ENCODE measurements at regions not wholly inside any gene's neighbourhood (a gene's known extent, or its start where the extent isn't known, plus 50 kb on each side); places are given as distances from the start of the nearest gene placed in this dataset.
A peak's percentile ranks its signal among the peaks of the same experiment; 100 is the strongest.

DNA sequence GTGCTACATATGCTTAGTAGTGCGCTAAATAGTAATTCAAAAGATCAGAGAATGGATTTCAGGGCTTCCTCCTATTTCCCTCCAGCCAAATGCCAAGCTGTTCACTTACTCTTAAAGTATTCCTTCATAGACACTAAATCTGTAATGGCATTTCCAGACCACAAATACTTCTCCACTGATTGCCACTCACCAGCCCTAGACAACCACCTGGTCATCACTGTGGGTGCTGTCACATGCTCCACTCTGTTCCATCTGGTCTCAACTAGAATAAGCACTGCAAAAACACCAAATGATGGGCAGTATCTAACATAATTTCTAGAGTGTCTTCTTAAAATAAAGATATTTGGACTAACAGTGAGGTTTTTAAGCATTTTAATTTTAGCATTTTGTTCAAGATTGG, 341.3 kb downstream of the AASDHPPT start:
- ATAC-seq: no peak
- no peak overlapping the region for H3K27ac Mint-ChIP-seq
- H3K4me1 Mint-ChIP-seq: no peaks in the 10 kb centered on the region
- peaks cover 2% of the 10 kb centered on the region for H3K9me3 Mint-ChIP-seq
- H3K36me3 Mint-ChIP-seq: no peaks in the 10 kb centered on the region
- H3K4me3 Mint-ChIP-seq: no peak overlapping the region
- no peaks in the 10 kb centered on the region for H3K27me3 Mint-ChIP-seq

DNA sequence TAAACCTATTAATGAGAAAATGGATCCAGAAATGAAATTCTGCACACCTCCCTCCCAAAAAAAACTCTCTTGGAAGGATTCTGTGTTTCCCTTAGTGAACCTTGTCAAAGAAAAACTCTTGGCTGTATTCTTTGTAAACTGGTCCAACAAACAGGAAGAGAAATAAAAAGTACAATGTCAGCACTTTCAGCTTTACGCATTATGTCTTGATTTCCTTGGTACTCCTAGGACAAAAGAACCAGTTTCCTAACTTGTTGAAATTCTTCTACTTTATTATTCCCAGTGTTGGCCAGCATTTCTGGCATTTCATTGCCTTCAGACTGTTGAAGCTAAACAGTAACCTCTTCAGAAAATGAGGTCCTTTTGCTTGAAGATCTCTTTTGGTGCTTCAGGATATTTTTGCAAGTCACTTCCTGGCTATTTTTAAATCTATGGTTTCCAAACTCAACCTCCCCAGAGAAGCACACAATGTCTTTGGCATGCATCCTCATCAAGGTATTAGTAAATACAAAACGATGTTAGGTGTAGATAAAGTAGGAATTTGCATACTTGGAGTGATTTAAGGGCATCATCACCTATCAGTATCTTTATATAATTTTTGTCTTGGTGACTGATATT, 342.7 kb downstream of the AASDHPPT start:
- no peaks in the 10 kb centered on the region for H3K36me3 Mint-ChIP-seq
- no peaks in the 10 kb centered on the region for H3K27me3 Mint-ChIP-seq
- H3K4me1 Mint-ChIP-seq: no peaks in the 10 kb centered on the region
- no peak overlapping the region for H3K27ac Mint-ChIP-seq
- peaks cover 2% of the 10 kb centered on the region for H3K9me3 Mint-ChIP-seq
- H3K4me3 Mint-ChIP-seq: no peak overlapping the region
- no peak for ATAC-seq

DNA sequence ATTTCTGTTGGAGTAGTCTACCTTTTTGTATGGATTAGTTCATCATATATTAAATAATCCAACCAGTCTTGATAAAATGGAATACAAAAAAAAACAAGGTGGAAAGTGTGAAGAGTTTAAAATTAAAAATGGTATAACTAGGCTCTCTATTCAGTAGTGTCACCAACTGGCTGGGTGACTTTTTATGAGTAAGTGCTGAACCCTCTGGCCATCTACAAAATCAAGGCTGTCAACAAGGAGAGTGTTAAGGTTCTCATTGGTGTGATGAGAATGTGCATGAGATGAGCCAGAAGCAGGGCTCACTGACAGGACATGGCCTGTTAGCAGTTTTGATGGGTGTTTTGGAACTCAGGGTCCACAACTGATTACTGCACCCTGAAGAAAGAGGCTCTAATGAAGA, 343.2 kb downstream of the AASDHPPT start:
- H3K27ac Mint-ChIP-seq: no peak overlapping the region
- H3K27me3 Mint-ChIP-seq: no peaks in the 10 kb centered on the region
- H3K4me3 Mint-ChIP-seq: no peak overlapping the region
- H3K36me3 Mint-ChIP-seq: no peaks in the 10 kb centered on the region
- no peak for ATAC-seq
- no peaks in the 10 kb centered on the region for H3K4me1 Mint-ChIP-seq
- H3K9me3 Mint-ChIP-seq: peaks cover 2% of the 10 kb centered on the region

DNA sequence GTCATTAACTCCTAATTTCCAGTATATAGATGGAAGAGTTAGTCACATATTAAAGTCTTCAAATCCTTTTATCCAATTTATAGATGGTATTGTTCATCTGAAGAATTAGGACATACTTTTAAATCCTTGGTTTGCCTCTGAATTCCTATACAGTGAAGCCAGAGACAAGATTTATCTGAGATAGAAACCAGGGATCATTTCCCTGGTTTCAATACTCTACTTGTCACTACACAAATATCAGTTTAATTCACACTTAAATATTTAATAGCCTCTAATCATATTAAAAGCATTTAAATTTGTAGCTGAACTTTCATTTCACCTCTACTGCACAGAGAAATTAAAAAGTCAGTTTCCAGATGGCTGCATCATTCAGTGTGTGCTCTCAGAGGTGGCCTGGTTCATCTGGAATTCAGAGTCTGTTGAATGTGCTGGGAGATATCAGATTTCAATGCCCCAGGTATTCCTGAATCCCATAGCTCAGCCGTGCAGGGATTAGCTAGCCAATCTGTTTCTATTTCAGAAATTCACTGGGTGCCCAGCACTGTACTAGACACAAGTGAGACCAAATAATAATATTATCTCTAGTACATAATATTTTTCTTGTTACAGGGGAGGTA, 344.3 kb downstream of the AASDHPPT start:
- Mint-ChIP-seq H3K4me1 (no peaks in the 10 kb centered on the region), H3K36me3 (no peaks in the 10 kb centered on the region), H3K4me3 (no peak overlapping the region), H3K27me3 (no peaks in the 10 kb centered on the region), H3K9me3 (peaks cover 2% of the 10 kb centered on the region), H3K27ac (no peak overlapping the region)
- ATAC-seq: no peak

DNA sequence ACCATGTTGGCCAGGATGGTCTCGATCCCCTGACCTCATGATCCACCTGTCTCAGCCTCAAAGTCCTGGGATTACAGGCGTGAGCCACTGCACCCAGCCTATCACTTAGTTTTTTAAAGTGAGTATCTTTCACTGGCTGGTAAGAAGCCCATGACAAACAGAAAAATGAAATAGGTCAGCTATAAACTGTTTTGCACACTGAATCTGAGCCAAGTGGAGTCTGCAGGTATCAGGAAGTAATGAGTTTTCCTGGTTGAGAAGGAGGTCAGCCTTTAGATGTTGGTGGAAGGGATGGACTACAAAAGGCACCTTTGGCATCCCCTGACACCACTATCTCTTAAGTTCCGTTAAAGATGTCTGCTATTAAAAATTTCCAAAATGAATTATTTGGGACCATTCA, 345.1 kb downstream of the AASDHPPT start:
- Mint-ChIP-seq H3K36me3 (no peaks in the 10 kb centered on the region), H3K4me1 (no peaks in the 10 kb centered on the region), H3K27me3 (no peaks in the 10 kb centered on the region), H3K4me3 (no peak overlapping the region), H3K9me3 (peaks cover 2% of the 10 kb centered on the region), H3K27ac (no peak overlapping the region)
- ATAC-seq: no peak

DNA sequence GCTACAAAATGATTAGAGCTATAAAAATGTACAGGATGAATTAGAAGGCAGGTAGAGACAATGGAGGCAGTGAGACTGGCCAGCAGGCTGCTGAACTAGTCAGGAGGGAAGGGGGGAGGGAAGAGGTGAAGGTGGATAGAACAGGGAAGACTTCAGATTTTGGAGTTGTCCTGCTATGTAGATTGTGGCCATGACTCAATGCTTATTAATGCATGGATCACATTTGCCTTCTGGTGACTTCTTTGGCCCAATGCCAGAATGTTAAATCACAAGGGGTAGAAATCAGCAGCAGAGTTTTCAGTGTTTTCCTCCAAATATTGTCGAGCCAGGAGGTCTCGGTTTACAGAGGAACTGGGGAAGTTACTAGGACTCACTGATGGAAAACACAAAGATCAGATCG, 346.6 kb downstream of the AASDHPPT start:
- no peak overlapping the region for H3K27ac Mint-ChIP-seq
- no peak for ATAC-seq
- no peak overlapping the region for H3K4me3 Mint-ChIP-seq
- H3K36me3 Mint-ChIP-seq: no peaks in the 10 kb centered on the region
- no peaks in the 10 kb centered on the region for H3K4me1 Mint-ChIP-seq
- peaks cover 2% of the 10 kb centered on the region for H3K9me3 Mint-ChIP-seq
- no peaks in the 10 kb centered on the region for H3K27me3 Mint-ChIP-seq

DNA sequence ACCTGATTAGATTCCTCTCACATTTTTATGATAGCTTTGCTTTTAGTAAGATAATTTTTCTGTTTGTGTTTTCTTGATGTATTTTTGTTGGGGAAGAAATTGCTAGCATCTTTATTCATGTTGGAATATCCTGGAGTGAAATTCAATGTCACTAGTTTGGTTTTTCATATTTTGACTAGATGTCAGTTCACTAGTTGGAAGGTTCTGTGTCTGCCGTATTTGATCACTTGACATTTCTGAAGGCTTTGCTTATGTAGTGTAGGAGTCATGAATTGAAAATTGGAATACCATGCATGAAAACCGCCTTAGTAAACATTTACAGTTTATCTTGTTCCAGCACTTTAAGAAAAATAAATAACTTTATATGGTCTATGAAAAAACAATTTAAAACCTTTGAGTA, 348.4 kb downstream of the AASDHPPT start:
- ATAC-seq: no peak
- Mint-ChIP-seq H3K9me3 (peaks cover 2% of the 10 kb centered on the region), H3K4me1 (no peaks in the 10 kb centered on the region), H3K27me3 (no peaks in the 10 kb centered on the region), H3K36me3 (no peaks in the 10 kb centered on the region), H3K4me3 (no peak overlapping the region), H3K27ac (no peak overlapping the region)

DNA sequence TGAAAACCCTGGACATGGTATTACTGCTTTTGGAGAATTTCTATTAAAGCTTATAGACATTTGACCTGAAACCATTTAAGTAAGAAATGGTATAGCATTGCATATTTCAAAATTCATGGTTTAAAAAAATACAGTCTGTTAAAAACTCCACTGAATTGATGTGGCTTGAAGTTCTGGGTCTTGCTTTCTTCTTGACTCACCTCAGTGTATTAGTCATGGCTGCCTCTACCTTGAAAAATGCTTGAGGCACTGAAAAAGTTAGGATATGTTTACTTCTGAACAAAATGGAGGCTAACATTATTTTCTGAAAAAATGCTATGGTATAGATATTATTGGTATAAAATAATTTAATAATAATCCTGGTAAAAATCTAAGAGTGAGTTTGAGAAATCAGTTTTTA, 349.2 kb downstream of the AASDHPPT start:
- no peak for ATAC-seq
- Mint-ChIP-seq H3K27me3 (no peaks in the 10 kb centered on the region), H3K9me3 (no peaks in the 10 kb centered on the region)

DNA sequence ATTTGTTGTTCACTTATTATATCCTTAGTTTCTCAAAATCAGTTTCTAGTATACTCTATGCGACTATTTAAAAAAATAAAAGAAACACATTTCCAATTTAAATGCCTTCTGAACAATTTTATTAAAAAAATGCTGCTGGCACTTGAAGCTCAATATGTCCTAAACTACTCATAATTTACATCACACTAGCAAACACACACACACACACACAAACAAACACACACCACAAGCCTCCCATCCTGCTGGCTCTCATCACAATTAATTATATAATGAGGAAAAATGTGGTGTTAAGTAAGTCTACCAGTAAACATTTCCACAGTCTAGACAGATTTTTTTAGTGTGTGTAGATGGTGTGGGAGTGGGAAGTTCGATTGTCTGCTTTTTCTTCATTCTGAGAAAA, 350.3 kb downstream of the AASDHPPT start:
- H3K4me1 Mint-ChIP-seq: no peaks in the 10 kb centered on the region
- no peak overlapping the region for H3K4me3 Mint-ChIP-seq
- H3K27me3 Mint-ChIP-seq: no peaks in the 10 kb centered on the region
- H3K27ac Mint-ChIP-seq: no peak overlapping the region
- ATAC-seq: no peak
- H3K9me3 Mint-ChIP-seq: no peaks in the 10 kb centered on the region
- no peaks in the 10 kb centered on the region for H3K36me3 Mint-ChIP-seq

More for the DNA sequence above, 349.2 kb downstream of the AASDHPPT start:
- H3K4me1 Mint-ChIP-seq: no peaks in the 10 kb centered on the region
- no peaks in the 10 kb centered on the region for H3K36me3 Mint-ChIP-seq
- H3K4me3 Mint-ChIP-seq: no peak overlapping the region
- no peak overlapping the region for H3K27ac Mint-ChIP-seq

DNA sequence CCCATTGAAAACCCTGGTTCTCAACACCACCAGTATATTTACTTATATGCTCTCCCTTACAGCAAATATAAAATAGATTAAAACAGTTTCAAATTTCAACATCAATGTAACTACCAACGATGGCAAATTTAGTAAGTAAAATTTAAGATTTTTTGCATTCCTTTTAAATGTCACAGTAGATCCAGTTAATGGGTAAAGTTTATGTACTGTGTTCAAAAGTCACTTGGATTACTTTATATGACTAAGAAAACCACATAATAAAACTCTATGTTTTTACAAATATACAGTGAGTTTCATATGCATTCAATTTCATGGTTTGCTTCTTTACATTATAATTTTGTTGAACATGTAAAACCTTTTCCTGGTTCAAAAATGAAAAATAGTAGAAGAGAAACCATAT, 364.6 kb downstream of the AASDHPPT start:
- H3K4me3 Mint-ChIP-seq: no peak overlapping the region
- ATAC-seq: no peak

DNA sequence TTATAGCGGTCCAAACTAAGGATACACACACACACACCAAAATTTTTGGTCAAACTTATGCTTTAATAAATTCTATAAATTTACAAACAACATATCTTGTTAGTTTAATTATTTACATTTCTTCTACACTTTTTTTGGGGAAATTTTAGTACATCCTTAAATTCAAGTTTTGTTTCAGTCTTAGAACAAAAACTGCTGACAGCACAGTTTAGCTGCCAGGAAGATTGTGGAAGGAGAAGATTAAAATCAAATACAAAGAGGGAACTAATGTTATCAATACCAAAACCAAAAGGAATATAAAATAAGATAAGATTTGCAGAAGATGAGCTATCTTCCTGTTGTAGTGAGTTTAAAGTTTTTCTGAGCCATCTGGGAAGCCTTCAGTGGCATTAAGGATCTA, 368.8 kb downstream of the AASDHPPT start:
- no peaks in the 10 kb centered on the region for H3K27me3 Mint-ChIP-seq
- ATAC-seq: no peak
- H3K4me3 Mint-ChIP-seq: no peak overlapping the region
- H3K27ac Mint-ChIP-seq: no peak overlapping the region
- H3K4me1 Mint-ChIP-seq: no peaks in the 10 kb centered on the region
- H3K36me3 Mint-ChIP-seq: no peaks in the 10 kb centered on the region
- peaks cover 3% of the 10 kb centered on the region for H3K9me3 Mint-ChIP-seq

More for the DNA sequence above, 364.6 kb downstream of the AASDHPPT start:
- H3K4me1 Mint-ChIP-seq: no peaks in the 10 kb centered on the region
- H3K27ac Mint-ChIP-seq: no peak overlapping the region
- H3K9me3 Mint-ChIP-seq: peaks cover 8% of the 10 kb centered on the region
- no peaks in the 10 kb centered on the region for H3K36me3 Mint-ChIP-seq
- H3K27me3 Mint-ChIP-seq: no peaks in the 10 kb centered on the region

DNA sequence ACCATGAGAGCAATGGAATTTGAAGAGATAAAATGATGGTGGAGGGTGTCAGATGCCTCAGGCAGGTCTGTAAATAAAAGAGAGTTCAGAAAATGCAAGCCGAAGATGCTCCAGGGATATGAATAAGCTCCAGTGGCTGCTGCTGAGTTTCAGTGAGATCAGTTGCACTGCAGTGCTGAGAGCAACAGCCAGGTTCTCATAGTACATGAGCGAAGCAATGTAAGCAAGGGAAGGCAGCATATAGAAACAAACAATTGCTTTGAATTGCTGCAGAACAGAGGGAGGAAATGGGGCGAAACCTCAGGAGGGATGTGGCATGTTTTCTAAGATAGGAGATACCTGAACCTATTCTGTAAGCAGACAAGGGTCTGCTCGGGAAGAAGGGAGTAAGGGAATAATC, 369.5 kb downstream of the AASDHPPT start:
- no peaks in the 10 kb centered on the region for H3K4me1 Mint-ChIP-seq
- H3K9me3 Mint-ChIP-seq: peaks cover 3% of the 10 kb centered on the region
- no peak for ATAC-seq
- no peak overlapping the region for H3K27ac Mint-ChIP-seq
- H3K36me3 Mint-ChIP-seq: no peaks in the 10 kb centered on the region
- H3K4me3 Mint-ChIP-seq: no peak overlapping the region
- H3K27me3 Mint-ChIP-seq: no peaks in the 10 kb centered on the region

DNA sequence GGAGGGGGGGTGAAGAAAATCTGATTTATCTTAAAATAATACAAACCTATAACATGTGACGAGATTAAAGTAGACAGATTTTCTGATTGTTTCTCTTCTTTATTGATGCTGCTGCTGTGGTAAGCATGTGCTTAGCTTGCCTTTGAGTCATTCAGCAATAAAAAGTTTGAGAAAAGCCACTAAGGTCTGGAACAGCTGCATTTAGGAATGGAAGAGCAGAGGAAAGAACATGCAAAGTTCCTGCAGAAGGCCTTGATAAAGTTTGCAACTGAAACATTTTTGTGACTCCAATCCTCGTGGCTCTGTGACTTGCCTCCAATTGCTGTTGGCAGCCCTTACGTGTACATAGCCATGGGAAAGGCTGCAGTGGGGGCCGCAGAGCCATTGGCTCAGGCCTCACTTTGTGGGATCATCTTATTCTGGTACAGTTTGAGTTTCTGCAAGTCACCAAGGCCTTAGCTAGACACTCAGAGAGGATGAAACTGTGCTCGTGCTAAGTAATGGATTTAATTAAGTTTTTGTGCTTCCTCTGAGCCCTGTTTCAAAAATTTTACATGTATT, 370.2 kb downstream of the AASDHPPT start:
- Mint-ChIP-seq H3K36me3 (no peaks in the 10 kb centered on the region), H3K9me3 (no peaks in the 10 kb centered on the region), H3K4me1 (no peaks in the 10 kb centered on the region), H3K27ac (no peak overlapping the region), H3K27me3 (no peaks in the 10 kb centered on the region), H3K4me3 (no peak overlapping the region)
- ATAC-seq: peak; percentile 16

DNA sequence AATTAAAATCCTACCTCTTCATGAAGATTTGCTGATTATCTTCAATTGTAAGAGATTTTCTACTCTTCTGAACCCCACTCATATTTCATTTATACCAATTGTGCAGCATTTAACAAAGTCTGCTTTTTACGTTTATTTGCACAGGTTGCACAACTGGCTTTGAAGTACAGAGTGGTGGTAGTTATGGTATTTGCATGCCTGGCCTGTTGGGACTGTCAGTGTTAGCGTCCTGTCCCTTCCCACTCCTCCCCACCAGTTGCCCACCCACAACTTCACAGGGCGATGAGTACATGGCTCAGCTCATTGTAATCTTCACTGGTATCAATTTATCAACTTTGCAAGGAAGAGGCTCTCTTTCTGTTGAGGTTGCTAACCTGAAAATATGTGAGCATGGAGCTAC, 372.3 kb downstream of the AASDHPPT start:
- Mint-ChIP-seq H3K36me3 (no peaks in the 10 kb centered on the region), H3K4me1 (no peaks in the 10 kb centered on the region), H3K27me3 (no peaks in the 10 kb centered on the region), H3K4me3 (no peak overlapping the region), H3K27ac (no peak overlapping the region), H3K9me3 (no peaks in the 10 kb centered on the region)
- no peak for ATAC-seq

DNA sequence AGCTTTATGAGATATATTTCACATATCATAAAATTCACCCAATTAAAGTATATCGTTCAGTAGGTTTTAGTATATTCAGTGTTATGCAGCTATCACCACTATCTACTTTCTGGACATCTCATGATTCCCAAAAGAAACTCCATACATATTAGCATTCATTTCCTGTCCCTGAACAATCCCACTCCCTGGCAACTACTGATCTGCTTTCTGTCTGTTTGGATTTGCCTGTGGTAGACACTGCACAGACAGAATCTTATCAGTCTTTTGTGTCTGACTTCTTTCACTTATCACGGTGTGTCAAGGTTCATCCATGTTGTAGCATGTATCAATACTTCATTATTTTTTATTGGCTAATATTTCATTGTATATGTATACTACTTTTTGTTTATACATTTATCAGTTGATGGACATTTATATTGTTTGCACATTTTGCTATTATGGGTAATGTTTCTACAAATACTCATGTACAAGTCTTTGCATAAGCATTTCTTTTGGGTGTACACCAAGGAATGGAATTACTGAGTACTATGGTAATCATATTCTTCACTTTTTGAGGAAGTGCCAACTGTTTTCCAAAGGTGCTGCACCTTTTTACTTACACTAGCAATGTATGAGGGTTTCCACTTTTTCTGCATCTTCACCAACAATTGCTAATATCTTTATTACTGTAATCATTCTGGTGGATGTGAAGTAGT, 373.9 kb downstream of the AASDHPPT start:
- no peaks in the 10 kb centered on the region for H3K27me3 Mint-ChIP-seq
- no peak for ATAC-seq
- no peaks in the 10 kb centered on the region for H3K4me1 Mint-ChIP-seq
- no peak overlapping the region for H3K27ac Mint-ChIP-seq
- H3K9me3 Mint-ChIP-seq: peaks cover 3% of the 10 kb centered on the region
- no peak overlapping the region for H3K4me3 Mint-ChIP-seq
- H3K36me3 Mint-ChIP-seq: no peaks in the 10 kb centered on the region

DNA sequence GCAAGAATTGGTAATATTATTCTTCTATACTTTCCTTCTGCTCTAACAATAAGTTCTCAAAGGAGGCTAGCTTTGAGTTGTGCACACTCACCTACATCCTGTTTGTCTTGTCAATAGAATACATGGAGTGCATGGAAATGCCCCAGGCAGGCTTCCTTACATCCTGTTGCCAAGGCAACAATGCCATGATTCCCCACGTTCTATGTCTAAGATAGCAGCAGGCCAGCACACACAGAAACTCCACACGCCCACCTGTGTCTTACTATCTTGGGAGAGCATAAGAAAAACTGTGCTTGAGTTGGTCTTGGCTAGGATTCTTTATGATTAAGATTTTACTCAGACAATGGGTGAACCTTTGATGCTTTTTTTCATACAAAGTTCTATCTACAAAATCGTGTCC, 379.2 kb downstream of the AASDHPPT start:
- no peaks in the 10 kb centered on the region for H3K4me1 Mint-ChIP-seq
- no peaks in the 10 kb centered on the region for H3K27me3 Mint-ChIP-seq
- H3K36me3 Mint-ChIP-seq: no peaks in the 10 kb centered on the region
- H3K4me3 Mint-ChIP-seq: no peak overlapping the region
- no peak overlapping the region for H3K27ac Mint-ChIP-seq
- peaks cover 3% of the 10 kb centered on the region for H3K9me3 Mint-ChIP-seq
- ATAC-seq: no peak

All from stimulated activated memory B cell treated with anti-CD40 and anti-IgM and Interleukin-4, amounts not matched to agents 10 μg/mL and 1 μg/mL and 100 μg/mL, for 72 hours (primary cell).